NCI-H2227 treated with DMSO at 0.1 percent for 48 hours (cell line): ENCODE measurements at regions not wholly inside any gene's neighbourhood (a gene's known extent, or its start where the extent isn't known, plus 50 kb on each side); places are given as distances from the start of the nearest gene placed in this dataset.
"Not testable (repeated sequence)": the region's sequence is repeated elsewhere in the genome, so short reads cannot be mapped to it uniquely, and the experiment has no call there.

Experiments used
- DNase-seq: peaks from one replicate; lab custom pipeline; 2025; lab: John Stamatoyannopoulos, UW

DNA sequence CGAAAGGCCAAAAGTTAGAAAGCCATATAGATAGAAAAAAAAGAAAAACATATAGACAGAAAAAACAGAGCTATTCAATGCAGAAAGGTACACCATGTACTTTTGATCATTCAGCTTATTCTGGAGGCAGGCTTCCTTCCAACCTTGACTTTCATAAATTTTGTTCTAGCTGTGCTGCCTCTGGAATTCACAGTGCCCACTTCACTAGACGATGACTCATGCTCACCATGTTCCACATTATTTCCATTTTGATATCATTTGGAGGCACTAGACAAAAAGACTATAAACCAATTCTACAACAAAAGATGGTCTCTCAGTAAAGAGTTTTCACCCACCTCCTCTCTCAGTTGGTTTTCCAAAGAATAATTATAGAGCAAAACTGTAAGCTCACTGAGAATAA lies 229.0 kb upstream of the IPO5 start:
- peak; percentile 2 for DNase-seq

DNA sequence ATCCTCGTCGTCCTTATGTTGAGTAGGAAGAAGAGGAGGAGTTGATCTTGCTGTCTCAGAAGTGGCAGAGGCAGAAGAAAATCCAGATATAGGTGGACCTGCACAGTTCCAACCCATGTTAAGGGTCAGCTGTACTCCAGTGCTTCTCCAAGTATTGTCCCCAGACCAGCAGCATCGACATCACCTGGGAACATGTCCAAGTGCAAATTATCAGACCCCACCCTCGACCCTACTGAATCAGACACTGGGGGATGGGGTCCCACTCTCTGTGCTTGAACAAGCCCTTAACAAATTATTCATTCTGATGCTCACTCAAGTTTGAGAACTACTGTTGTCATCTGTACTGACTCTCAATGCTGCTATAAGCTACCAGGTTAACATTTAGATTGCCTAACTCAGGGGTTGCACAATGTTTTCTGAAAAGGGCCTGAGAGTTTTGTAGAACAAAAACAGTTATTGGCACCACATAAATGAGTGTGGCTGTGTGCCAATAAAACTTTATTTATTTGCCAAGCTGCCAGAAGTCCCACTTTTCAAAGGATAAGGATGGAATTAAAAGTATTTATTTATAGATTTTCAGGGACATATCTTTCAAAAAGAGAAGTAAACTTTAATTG lies 226.7 kb upstream of the IPO5 start:
- no peak for DNase-seq

DNA sequence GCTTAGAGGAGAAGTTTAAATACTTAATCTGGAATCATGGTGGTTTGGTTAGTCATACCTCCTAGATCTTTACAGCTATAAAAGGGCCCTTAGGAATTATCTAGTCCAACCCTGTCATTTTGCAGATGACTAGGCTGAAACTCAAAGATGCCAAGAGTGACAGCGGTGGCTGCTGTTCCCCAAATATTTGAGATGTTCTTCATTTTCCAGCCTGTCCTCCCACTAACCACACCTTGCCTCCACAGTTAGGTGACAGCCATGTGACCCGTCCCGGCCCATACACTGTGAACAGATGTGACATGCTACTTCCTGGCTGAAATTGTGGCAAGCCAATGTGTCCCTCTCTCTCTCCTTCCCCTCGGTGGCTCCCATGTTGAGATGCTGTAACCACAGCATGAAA lies 225.5 kb upstream of the IPO5 start:
- no peak for DNase-seq

DNA sequence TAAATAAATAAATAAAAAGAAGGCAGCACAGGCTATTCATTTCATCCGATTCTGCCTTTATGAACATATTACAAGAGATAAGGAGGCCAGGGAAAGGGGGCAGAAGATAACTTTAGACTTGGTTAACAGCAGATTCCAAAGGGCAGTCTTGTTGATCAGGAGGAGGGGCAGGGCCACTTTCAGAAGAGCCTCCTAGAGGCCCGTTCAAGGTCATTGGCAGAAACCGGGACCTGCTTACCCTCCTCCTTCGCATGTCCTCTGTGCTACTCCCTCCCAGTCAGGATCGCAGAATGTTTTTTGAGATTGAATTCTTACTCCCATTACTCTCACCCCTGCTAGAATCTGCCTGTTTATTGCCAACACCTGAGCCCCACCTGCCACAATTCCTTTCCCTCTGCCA lies 217.0 kb upstream of the IPO5 start:
- DNase-seq: no peak

DNA sequence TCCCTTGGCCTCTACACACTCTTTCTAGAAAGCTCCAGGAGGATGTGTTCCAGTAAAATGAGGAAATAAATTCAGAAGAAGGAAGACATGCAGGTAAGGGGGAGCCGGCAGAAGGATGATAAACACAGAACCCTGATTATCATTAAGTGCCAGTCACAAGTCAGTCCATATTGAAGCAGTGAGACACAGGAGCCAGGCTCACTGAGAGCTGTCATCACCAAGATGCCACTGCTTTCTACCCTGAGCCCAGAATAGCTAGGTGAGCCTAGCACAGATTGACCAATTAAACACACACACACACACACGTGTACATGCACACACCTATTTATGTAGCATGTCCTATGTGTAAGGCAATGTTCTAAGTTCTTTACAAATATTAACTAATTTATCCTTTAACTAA lies 211.4 kb upstream of the IPO5 start:
- DNase-seq: no peak

DNA sequence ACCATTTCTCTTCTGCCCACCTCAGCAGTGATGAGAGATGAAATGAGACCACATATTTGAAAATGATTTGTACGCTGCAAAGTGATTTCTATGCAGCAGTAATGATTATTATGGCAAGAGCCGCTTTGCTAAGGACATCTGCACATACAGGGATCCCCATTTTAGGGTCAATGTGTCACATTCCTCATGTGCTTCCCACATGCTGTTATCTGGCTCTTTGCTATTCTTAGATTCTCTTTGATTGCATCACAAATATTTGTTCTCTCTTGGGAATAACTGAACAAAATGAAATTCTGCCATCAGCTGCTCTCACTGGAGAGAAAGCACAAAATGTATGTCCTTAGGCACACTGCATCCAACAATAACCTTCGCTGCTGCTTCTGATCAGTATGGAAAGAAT lies 209.5 kb upstream of the IPO5 start:
- no peak for DNase-seq

DNA sequence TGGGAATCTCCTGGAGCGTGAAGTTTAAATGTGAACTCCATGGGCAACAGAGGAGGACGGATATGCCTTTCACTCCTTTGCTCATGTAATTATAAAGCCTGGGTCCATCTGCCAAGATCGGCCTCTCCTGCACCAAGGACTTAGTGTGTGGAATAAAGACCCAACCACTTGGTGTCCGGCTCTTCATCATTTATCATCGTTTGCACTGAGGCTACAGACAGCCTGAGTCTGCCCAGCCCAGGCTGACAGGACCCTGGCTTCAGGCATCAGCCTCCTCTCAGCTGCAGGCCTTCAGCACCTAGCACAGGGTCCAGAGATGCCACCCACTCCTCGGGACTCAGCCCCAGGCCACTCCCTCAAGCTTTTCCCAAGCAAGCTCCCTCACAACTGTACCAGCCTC lies 206.8 kb upstream of the IPO5 start:
- DNase-seq: no peak

DNA sequence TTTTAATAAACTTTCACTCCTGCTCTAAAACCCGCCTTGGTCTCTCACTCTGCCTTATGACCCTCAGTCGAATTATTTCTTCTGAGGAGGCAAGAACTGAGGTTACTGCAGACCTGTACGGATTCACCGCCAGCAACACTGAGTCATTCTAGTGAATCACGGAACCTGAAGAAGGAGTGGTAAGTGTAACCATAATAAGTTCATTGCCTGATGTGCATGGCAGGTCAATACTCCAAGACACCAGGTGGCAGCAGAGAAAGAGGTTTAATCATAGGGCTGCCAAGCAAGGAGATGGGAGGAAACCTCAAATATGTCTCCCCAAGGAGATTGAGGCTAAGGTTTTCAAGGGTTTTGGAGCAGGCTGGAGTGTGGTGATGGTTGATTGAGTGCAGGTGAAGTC lies 204.3 kb upstream of the IPO5 start:
- DNase-seq: no peak

DNA sequence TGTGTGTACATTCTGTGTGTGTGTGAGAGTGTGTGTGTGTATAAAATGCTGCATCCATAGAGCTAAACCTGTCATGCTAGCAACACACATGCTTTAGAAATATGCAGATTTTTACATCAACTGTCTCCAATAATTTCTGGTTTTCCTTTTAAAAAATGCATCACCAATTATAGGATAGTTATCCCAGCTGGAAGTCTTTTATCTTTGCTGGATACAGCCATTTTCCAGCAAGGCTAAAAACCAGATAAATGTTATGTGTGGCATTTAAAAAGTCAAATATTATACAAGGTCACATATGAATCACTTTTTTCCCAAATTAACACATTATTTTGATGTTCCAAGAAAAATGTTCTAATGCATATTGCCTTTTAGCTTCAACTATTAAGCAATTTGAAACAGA lies 202.0 kb upstream of the IPO5 start:
- no peak for DNase-seq

DNA sequence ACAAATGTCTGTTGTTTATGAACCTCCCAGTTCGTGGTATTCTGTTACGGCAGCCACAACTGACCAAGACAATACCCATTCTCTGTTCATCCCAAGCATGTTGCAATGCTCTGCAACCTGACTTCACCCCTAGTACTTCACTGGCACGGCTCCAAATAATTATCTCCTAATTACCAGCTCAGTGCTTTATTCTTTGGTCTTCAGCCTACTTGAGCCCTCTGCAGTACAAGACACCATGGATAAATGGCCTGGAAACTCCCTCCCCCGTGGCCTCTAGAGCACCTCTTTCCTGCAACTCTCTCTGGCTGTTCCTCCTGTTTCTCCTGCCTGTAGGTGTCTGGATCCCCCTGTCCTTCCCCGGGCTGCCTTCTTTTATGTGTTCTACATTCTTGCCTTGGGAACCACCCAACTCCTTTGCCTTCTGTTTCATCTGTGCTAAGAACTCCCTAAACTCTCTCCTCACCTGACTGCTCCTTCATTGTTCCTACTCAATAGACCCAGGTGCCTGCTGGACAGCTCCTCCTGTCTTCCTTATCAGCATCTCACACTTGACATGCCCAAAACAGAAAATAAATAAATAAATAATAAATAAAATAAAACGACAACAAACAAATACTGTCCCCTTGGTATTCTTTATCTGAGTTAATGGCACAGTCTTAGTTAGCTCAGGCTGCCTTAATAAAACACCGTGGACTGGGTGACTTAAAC lies 200.4 kb upstream of the IPO5 start:
- DNase-seq: peak; percentile 88

DNA sequence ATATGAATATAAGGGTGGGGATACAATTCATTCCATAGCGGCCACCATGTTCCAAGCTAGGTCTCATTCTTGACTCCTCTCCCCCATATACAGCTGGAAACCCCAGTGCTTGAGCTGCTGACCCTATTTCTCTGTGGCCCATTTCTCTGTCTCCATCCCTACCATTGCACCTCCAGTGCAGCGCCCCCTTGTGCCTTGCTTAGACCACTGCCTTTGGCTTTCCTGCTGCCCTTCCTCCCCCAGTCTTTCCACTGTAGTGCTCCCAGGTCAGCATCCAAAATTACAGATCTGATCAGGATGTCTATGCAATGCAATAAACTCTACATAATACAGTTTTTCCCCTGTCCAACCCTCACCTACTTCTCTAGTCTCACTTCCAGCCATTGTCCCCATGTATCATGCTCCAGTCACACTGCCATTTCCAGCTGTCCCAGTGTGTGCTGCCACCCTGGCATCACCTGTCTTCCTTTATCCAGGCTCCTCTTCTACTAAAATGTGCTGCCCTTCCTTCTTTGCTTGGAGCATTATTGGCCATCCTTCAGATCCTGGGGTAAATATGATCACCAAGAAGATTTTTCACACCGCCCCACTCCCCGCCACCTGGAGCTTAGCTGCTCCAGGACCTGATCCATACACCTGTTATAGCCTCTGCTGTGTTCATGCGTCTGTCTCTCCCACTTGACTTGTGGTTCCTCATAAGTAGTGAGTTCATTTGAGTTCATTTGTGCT lies 199.4 kb upstream of the IPO5 start:
- no peak for DNase-seq

DNA sequence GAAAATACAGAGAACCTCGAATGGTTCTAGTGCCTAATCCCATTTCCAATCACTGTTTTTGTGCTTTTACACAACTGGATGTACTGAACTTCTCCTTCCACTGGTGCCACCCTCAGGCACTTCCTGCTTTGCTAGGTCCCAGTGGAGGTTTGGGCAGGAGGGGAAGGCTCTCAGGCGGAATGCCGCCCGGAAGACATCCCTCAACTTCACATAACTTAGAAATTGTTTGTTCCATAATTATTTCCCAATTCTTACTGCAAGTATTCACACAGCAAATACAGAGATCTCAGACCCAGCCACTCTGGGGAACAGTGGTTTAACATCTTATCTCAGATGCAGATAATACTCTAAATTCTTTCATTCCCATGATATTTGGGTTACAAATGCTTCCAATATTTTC lies 195.7 kb upstream of the IPO5 start:
- no peak for DNase-seq

DNA sequence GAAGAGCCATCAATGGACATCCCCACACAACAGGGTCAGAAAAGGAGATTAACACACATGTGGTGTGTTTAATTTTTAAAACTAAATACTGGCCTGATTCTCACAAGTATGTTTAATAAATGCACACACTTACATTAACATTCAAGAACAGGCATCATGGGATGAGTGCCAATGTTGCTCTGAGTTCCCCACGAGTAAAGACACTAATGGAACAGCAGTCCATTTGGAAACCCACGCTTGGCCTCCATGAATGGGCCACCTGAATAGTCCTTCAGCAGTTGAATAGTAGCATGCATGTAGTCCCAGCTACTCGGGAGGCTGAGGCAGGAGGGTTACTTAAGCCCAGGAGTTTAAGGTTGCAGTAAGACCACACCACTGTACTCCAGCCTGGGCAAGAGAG lies 195.2 kb upstream of the IPO5 start:
- no peak for DNase-seq

DNA sequence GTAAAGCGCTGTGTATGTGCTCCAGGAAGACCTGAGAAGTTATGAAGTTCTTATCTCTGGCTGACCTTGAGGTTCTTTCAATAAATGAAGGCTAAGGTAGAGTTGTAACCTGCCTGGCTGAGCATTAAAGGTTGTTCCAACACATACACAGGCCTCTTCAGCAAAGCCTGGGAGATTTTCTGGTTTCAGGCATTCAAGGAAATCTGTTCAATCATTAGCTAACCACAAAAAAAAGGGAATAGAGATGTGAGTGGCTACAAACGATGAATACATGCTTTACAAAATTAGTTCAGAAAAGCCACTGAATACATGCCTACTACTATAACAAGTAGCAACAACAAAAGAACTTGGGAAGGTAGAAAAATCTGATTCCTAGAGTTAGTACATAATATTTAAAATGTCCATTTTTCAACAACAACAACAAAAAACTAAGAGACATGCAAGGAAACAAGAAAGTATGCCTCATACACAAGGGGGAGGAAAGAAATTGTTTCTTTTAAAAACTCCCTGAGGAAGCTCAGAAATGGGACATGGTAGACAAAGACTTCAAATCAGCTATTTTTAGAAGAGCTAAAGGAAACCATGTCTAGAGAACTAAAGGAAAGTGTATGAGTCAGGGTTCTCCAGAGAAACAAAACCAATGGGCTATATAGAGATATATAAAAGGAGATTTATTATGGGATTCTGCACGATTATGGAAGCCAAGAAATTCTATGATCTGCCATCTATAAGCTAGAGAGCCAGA lies 191.5 kb upstream of the IPO5 start:
- no peak for DNase-seq

DNA sequence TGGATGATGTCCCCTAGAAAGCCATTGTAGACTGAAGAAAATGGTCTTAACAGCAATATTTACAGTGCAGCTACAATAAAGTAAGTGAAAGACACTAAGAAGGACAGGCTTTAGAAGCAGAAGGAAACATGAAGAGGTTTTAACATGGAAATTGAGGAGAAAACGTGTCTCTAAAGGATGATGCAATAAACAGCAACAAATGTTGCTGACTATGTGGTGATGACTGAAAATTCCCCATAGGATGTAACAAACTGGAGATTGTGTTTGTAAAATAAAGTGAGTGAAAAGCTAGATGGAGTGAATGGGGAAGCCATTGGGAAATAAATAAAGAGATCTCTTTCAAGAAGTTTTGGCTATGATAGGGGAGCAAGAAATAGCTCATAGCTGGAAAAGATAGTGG lies 186.7 kb upstream of the IPO5 start:
- DNase-seq: no peak

DNA sequence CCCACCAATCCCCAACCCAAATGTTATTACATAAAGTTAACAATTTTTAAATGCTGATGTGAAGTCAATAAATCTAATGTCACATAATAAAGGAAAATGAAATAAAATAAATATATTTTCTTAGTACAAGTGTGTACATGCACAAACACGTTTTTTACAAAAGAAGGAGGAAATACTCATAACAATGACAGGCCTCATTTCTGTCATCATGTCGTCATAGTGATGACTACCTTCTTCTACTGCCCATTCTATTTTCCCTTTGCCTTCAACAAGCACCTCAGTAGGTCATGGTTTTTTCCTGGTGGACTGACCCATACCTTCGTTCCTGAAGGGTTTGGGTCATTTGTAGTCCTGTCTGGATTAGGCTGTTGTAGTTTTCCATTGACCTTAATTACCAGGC lies 185.3 kb upstream of the IPO5 start:
- DNase-seq: no peak

DNA sequence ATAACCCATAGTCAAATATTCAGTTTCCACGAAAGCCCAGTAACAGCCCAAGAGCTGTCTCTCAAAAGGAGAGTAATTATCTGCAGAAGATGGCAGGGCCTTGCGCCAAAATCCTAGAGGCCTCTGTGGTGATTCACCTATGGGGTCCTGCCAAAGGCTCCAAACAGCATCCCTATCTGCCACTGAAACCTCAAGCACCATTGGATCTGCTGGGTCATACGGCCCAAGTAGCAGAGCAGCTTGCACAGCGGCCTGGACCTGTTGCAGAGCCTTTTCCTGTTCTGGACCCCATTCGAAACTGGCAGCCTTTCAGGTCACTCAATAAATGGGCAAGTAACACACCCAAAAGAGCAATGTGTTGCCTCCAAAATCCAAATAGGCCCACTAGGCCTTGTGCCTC lies 183.2 kb upstream of the IPO5 start:
- DNase-seq: not testable (repeated sequence)

DNA sequence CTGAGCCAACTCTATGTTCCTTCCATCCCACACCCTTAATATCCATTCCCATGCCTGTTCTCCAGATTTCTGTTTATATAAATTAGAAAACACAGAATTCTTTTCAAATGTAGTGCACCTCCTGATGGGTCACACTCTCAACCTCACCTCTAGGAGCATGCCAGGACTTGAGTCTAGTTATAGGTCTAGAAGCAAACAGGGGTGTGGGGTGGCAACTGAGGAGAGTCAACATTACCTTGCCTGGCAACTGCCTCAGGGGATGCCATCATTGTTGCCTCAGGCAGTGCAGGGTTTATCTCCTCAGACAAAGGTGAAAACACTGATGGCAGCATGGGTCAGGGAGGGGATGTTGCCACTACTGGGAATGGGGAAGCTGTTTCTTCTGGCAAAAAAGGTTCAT lies 181.0 kb upstream of the IPO5 start:
- DNase-seq: not testable (repeated sequence)

DNA sequence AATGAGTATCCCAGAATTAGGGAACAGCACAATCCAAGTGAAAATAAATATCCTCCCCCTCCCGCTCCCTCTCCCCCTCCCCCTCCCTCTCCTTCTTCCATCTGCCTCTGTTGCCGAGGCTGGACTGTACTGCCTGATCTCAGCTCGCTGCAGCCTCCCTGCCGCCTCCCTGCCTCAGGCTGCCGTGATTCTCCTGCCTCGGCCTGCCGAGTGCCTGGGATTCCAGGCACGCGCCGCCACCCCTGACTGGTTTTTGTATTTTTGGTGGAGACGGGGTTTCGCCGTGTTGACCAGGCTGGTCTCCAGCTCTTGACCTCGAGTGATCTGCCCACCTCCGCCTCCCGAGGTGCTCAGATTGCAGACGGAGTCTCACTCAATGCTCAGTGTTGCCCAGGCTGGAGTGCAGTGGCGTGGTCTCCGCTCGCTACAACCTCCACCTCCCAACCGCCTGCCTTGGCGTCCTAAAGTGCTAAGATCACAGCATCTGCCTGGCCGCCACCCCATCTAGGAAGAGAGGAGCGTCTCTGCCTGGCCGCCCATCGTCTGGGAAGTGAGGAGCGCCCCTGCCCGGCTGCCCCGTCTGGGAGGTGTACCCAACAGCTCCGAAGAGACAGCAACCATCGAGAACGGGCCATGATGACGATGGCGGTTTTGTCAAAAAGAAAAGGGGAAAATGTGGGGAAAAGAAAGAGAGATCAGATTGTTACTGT lies 178.9 kb upstream of the IPO5 start:
- DNase-seq: not testable (repeated sequence)

DNA sequence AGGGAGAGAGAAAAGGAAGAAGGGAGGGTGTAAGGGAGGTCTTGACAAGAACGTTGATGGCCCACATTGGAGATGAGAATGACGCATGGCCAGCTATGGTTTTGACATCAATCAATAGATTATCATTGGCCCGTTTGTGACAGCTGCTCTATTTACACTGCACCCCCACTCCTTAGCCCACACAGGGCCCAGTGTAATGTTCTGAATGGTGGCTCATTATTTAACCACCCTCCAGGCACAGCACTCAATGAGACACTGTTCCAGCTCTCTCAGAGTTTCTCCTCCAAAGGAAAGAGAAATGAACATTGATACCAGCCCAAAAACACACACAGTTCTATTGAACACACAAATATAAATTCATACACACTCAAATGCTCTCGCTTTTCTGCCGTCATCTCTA lies 173.0 kb upstream of the IPO5 start:
- DNase-seq: no peak

DNA sequence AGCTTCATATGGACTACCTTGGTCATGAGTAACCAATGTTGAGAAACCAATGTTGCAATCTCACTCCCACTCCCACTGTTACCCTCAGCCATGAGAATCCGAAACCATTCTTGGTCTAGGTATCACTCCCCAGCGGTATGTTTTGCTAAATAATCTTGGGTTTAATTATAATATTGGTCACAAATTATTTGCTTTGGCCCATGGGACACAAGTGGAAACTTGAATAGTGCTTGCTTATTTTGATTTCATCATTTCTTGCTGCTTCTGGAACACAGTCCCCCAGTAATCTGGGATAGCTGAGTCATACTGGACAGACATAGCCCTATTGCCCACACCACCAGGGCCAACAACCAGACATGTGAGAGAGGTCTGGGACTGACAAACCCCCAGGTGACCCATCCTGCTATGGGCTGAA lies 171.6 kb upstream of the IPO5 start:
- no peak for DNase-seq

DNA sequence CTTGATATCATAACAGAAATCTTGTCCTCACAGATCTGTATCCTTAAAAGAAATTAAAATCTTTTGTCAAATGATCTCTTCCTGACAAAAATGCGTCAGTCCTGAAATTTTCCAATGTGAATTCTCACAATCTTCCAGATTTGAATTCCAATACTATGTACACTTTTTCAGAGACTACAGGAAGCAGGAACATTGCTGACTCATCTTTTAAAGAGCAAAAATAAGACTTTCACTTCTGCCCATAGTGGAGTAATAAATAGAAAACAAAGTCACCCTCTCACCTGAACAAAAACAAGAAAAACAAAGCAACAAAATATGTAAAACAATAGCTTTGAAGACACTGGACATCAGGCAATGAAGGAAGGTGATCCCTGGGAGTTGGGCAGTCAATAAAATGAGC lies 167.0 kb upstream of the IPO5 start:
- DNase-seq: no peak
